ENCODE measurements at regions not wholly inside any gene's neighbourhood (a gene's known extent, or its start where the extent isn't known, plus 50 kb on each side); places are given as distances from the start of the nearest gene placed in this dataset.

DNA sequence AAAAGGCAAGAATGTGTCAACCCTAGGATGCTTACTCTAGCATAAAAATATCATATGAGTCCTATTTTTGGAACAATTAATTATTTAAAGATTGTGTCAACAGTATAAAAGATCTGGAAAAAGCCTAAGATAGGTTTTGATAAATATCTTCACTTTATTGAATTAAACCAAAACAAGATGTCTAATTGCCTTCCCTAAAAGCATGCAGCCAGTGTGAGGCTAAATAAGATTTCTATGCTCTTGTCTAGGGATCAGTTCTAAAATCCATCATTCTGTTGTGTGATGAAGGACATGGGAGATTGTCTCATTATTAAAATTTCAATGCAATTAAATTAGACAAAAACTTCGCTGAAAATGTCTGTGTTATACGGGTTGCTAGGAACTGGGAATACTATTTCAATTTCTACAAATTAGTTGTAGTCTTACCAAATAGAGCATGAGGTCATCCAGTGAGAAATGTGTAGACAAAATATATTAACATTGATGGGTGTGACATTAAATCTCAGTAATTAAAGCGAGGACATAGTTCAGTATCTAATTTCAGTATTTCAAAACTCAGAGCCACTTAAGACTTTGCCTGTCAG, 535.6 kb upstream of the FSIP2 start:
- Histone ChIP-seq H3F3A (ENCODE audit: insufficient read depth) (no peaks in the 10 kb centered on the region), H3K27ac (no peak overlapping the region), H4K20me1 (ENCODE audit: insufficient read depth) (no peaks in the 10 kb centered on the region), H3K9me2 (ENCODE audit: insufficient read depth) (no peaks in the 10 kb centered on the region), H3K4me3 (no peak overlapping the region), H3K9me3 (ENCODE audit: low read depth) (no peaks in the 10 kb centered on the region), H3K4me1 (ENCODE audit: insufficient read depth) (no peaks in the 10 kb centered on the region), H2AFZ (no peak overlapping the region), H3K27me3 (replicated peaks; ENCODE audit: insufficient read depth) (no peaks in the 10 kb centered on the region), H3K4me2 (ENCODE audit: unreplicated experiment) (no peak overlapping the region), H3K36me3 (ENCODE audit: low read depth) (no peaks in the 10 kb centered on the region), H3K9ac (no peak overlapping the region), H3K79me2 (ENCODE audit: insufficient read depth) (no peaks in the 10 kb centered on the region)
- DNase-seq = no peak
- TF ChIP-seq EZH2 (IDR thresholded peaks at IDR 0.05; ENCODE audit: insufficient read depth, poor library complexity, severe bottlenecking) (no peak), EZH2phosphoT487 (IDR thresholded peaks at IDR 0.05; ENCODE audit: insufficient read depth, low read depth) (no peak)
- WGBS, 2 experiments (ENCODE audit: low coverage in 1 of 2, low lambda C conversion rate in 2 of 2, missing lambda C conversion rate in 2 of 2) = 11 to 16% methylated on average over 3 of the region's 3 CpGs
- in situ Hi-C loops (cut with MboI) = no loop called here

DNA sequence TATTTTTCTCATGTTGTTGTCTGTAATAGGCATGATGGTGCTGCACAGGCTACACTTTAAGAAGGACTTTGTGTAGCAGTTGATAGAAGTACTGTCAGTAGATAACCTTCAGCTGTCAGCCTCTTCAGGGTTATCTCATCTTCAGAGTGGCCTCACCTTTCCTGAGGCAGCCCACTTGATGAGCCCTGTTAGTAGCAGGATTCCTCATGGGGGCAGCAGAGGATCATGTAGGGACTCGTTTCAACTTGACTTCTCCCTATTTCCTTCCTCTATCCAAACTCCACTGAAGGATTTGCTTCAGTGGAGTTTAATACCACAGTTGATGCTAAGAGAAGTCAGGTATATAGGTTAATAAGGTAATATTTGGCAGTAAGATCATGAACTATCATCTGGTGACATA, 530.3 kb upstream of the FSIP2 start:
- Histone ChIP-seq H3K36me3 (ENCODE audit: low read depth) (no peaks in the 10 kb centered on the region), H3K27ac (no peak overlapping the region), H3K27me3 (replicated peaks; ENCODE audit: insufficient read depth) (no peaks in the 10 kb centered on the region), H3K4me1 (ENCODE audit: insufficient read depth) (no peaks in the 10 kb centered on the region), H3K4me2 (ENCODE audit: unreplicated experiment) (no peak overlapping the region), H2AFZ (no peak overlapping the region), H3K4me3 (no peak overlapping the region), H3K9me2 (ENCODE audit: insufficient read depth) (no peaks in the 10 kb centered on the region), H3K79me2 (ENCODE audit: insufficient read depth) (no peaks in the 10 kb centered on the region), H3F3A (ENCODE audit: insufficient read depth) (no peaks in the 10 kb centered on the region), H3K9ac (no peak overlapping the region), H4K20me1 (ENCODE audit: insufficient read depth) (no peaks in the 10 kb centered on the region), H3K9me3 (ENCODE audit: low read depth) (no peaks in the 10 kb centered on the region)
- no peak for DNase-seq
- TF ChIP-seq EZH2 (IDR thresholded peaks at IDR 0.05; ENCODE audit: insufficient read depth, poor library complexity, severe bottlenecking) = no peak
- no peak for TF ChIP-seq EZH2phosphoT487 (IDR thresholded peaks at IDR 0.05; ENCODE audit: insufficient read depth, low read depth)
- 0 to 3% methylated on average over 1 of the region's 1 CpG for WGBS, 2 experiments (ENCODE audit: low coverage in 1 of 2, low lambda C conversion rate in 2 of 2, missing lambda C conversion rate in 2 of 2)
- in situ Hi-C loops (cut with MboI) = no loop called here

DNA sequence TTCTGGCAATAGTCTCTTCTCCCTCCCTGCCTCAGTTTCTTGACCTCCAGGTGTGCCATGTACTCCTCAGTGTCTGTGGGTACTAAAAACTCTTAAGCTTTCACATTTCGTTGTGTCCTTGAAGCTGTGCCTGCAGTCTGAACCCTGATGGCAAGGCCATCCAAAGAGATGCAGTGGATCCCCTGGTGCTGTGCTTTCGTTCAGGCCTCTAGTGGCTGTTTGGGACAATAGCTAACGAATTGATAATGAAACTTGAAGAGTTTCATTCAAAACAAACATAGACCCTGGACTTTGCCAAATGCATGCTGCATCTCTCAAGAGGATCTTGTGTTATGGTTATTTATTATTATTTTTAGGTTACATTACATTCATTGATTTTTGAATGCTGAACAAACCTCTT, 523.1 kb upstream of the FSIP2 start:
- H3K27ac ChIP-seq = no peak overlapping the region
- H4K20me1 ChIP-seq (ENCODE audit: insufficient read depth) = no peaks in the 10 kb centered on the region
- in situ Hi-C loops (cut with MboI) = no loop called here
- H3K36me3 ChIP-seq (ENCODE audit: low read depth) = no peaks in the 10 kb centered on the region
- H3K4me1 ChIP-seq (ENCODE audit: insufficient read depth) = no peaks in the 10 kb centered on the region
- WGBS, 2 experiments (ENCODE audit: low coverage in 1 of 2, low lambda C conversion rate in 2 of 2, missing lambda C conversion rate in 2 of 2) = 3 to 6% methylated on average over 3 of the region's 3 CpGs
- no peaks in the 10 kb centered on the region for H3K79me2 ChIP-seq (ENCODE audit: insufficient read depth)
- no peaks in the 10 kb centered on the region for H3K27me3 ChIP-seq (replicated peaks; ENCODE audit: insufficient read depth)
- H3K4me3 ChIP-seq = no peak overlapping the region
- no peak overlapping the region for H2AFZ ChIP-seq
- TF ChIP-seq EZH2 (IDR thresholded peaks at IDR 0.05; ENCODE audit: insufficient read depth, poor library complexity, severe bottlenecking) (no peak), EZH2phosphoT487 (IDR thresholded peaks at IDR 0.05; ENCODE audit: insufficient read depth, low read depth) (no peak)
- no peaks in the 10 kb centered on the region for H3K9me3 ChIP-seq (ENCODE audit: low read depth)
- no peak overlapping the region for H3K9ac ChIP-seq
- DNase-seq = no peak
- H3K9me2 ChIP-seq (ENCODE audit: insufficient read depth) = no peaks in the 10 kb centered on the region
- no peaks in the 10 kb centered on the region for H3F3A ChIP-seq (ENCODE audit: insufficient read depth)
- H3K4me2 ChIP-seq (ENCODE audit: unreplicated experiment) = no peak overlapping the region

GRCh38 chr2:185219981-185220380, 518.6 kb upstream of the FSIP2 start:
- Histone ChIP-seq H3K4me1 (ENCODE audit: insufficient read depth) (no peaks in the 10 kb centered on the region), H3K27ac (no peak overlapping the region), H3K9me3 (ENCODE audit: low read depth) (no peaks in the 10 kb centered on the region), H3K9ac (no peak overlapping the region), H3K36me3 (ENCODE audit: low read depth) (no peaks in the 10 kb centered on the region), H3F3A (ENCODE audit: insufficient read depth) (no peaks in the 10 kb centered on the region), H3K4me3 (no peak overlapping the region), H2AFZ (no peak overlapping the region), H3K4me2 (ENCODE audit: unreplicated experiment) (no peak overlapping the region), H4K20me1 (ENCODE audit: insufficient read depth) (no peaks in the 10 kb centered on the region), H3K9me2 (ENCODE audit: insufficient read depth) (no peaks in the 10 kb centered on the region), H3K79me2 (ENCODE audit: insufficient read depth) (no peaks in the 10 kb centered on the region), H3K27me3 (replicated peaks; ENCODE audit: insufficient read depth) (no peaks in the 10 kb centered on the region)
- DNase-seq = no peak
- WGBS, 2 experiments (ENCODE audit: low coverage in 1 of 2, low lambda C conversion rate in 2 of 2, missing lambda C conversion rate in 2 of 2) = 10 to 11% methylated on average over 3 of the region's 3 CpGs
- TF ChIP-seq EZH2 (IDR thresholded peaks at IDR 0.05; ENCODE audit: insufficient read depth, poor library complexity, severe bottlenecking) = no peak
- in situ Hi-C loops (cut with MboI) = no loop called here

DNA sequence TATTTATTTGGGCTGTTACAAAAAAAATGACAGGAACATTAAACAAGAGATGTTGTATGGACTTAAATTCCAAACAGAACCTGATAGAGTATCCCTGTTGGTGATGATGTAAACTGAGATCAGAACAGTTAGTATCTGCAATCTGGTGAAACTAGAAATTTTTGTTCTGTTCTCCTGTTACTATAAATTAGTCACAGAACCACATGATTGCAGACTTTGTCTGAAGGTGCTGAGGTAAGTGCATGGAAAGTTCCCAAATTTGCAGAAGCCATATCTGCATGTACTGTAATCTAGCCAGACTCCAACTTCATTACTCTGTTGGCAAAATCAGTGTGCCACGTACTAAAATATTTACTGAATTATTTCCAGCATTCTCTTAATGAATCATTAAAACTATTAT, 516.3 kb upstream of the FSIP2 start:
- no peak for TF ChIP-seq EZH2 (IDR thresholded peaks at IDR 0.05; ENCODE audit: insufficient read depth, poor library complexity, severe bottlenecking)
- TF ChIP-seq EZH2phosphoT487 (IDR thresholded peaks at IDR 0.05; ENCODE audit: insufficient read depth, low read depth) = no peak
- 3 to 14% methylated on average over 1 of the region's 1 CpG for WGBS, 2 experiments (ENCODE audit: low coverage in 1 of 2, low lambda C conversion rate in 2 of 2, missing lambda C conversion rate in 2 of 2)
- Histone ChIP-seq H2AFZ (no peak overlapping the region), H3K9me3 (ENCODE audit: low read depth) (no peaks in the 10 kb centered on the region), H4K20me1 (ENCODE audit: insufficient read depth) (no peaks in the 10 kb centered on the region), H3K27ac (no peak overlapping the region), H3K27me3 (replicated peaks; ENCODE audit: insufficient read depth) (no peaks in the 10 kb centered on the region), H3K9me2 (ENCODE audit: insufficient read depth) (no peaks in the 10 kb centered on the region), H3K4me1 (ENCODE audit: insufficient read depth) (no peaks in the 10 kb centered on the region), H3K4me3 (no peak overlapping the region), H3K9ac (no peak overlapping the region), H3K4me2 (ENCODE audit: unreplicated experiment) (no peak overlapping the region), H3K36me3 (ENCODE audit: low read depth) (no peaks in the 10 kb centered on the region), H3K79me2 (ENCODE audit: insufficient read depth) (no peaks in the 10 kb centered on the region), H3F3A (ENCODE audit: insufficient read depth) (no peaks in the 10 kb centered on the region)
- DNase-seq = no peak
- in situ Hi-C loops (cut with MboI) = no loop called here

Data from GM23248 (cell line).